PC-3 (cell line): ENCODE measurements at regions not wholly inside any gene's neighbourhood (a gene's known extent, or its start where the extent isn't known, plus 50 kb on each side); places are given as distances from the start of the nearest gene placed in this dataset.
A peak's percentile ranks its signal among the peaks of the same experiment; 100 is the strongest.

Experiments used
- ATAC-seq: fragments of 200-7000 bp; cut with Tn5 transposase; 2 replicates; pipeline ENCODE4 v1.9.1; 2020; ENCODE audit warnings: mild to moderate bottlenecking, moderate library complexity
- BruUV-seq: library from RNA; stranded (reverse); fragments of 400-500 nt; replicated peaks from 2 replicates; lab custom pipeline; 2021; lab: Mats Ljungman, UMichigan
- CTCF ChIA-PET: fragments of 300-600 bp; sonication (Branson Sonifier 250); formaldehyde crosslinking; loops from one replicate; lab custom pipeline; 2022; ENCODE audit warnings: antibody characterized with exemption; lab: Charles Lee
- POLR2A ChIA-PET: fragments of 300-600 bp; sonication (Branson Sonifier 250); formaldehyde crosslinking; loops from one replicate; lab custom pipeline; 2022; ENCODE audit warnings: antibody characterized with exemption; ENCODE audit not compliant: unreplicated experiment; lab: Charles Lee
- DNase-seq: peaks from one replicate; pipeline ENCODE4 v3.0.0-alpha.2; 2015
- H2AFZ ChIP-seq: fragments of 300-600 bp; sonication (generic); 2 replicates; pipeline ENCODE4 v1.6.0; 2016; ENCODE audit warnings: antibody characterized with exemption, low read length
- H3F3A ChIP-seq: fragments of 300-600 bp; sonication (generic); one replicate; pipeline ENCODE4 v1.6.0; 2017; ENCODE audit warnings: antibody characterized with exemption, low read length, control low read depth, mild to moderate bottlenecking; ENCODE audit not compliant: unreplicated experiment
- H3K27ac ChIP-seq: fragments of 300-600 bp; sonication (generic); 2 replicates; pipeline ENCODE4 v1.5.1; 2016; ENCODE audit warnings: mild to moderate bottlenecking, low read length
- H3K27me3 ChIP-seq: fragments of 300-600 bp; sonication (generic); 2 replicates; pipeline ENCODE4 v1.6.1; 2016; ENCODE audit warnings: low read length, mixed read lengths
- H3K36me3 ChIP-seq: fragments of 300-600 bp; sonication (generic); 2 replicates; pipeline ENCODE4 v1.6.1; 2016; ENCODE audit warnings: low read depth, mixed run types, low read length, mixed read lengths
- H3K4me1 ChIP-seq: fragments of 300-600 bp; sonication (generic); 2 replicates; pipeline ENCODE4 v1.5.1; 2016; ENCODE audit warnings: low read length; ENCODE audit not compliant: insufficient read depth
- H3K4me2 ChIP-seq: fragments of 300-600 bp; sonication (generic); 2 replicates; pipeline ENCODE4 v1.6.0; 2016; ENCODE audit warnings: low read length
- H3K4me3 ChIP-seq: fragments of 300-600 bp; sonication (generic); 2 replicates; pipeline ENCODE4 v1.5.1; 2016; ENCODE audit warnings: mild to moderate bottlenecking, low read length, mixed read lengths
- H3K79me2 ChIP-seq: fragments of 300-600 bp; sonication (generic); 2 replicates; pipeline ENCODE4 v1.6.1; 2017; ENCODE audit warnings: low read length, mixed read lengths
- H3K9ac ChIP-seq: fragments of 300-600 bp; sonication (generic); 2 replicates; pipeline ENCODE4 v1.6.0; 2016; ENCODE audit warnings: mild to moderate bottlenecking, low read length
- H3K9me2 ChIP-seq: fragments of 300-600 bp; sonication (generic); replicated peaks from 2 replicates; pipeline ENCODE4 v1.6.1; 2016; ENCODE audit warnings: mixed run types, low read length, mixed read lengths
- H3K9me3 ChIP-seq: fragments of 300-600 bp; sonication (generic); 2 replicates; pipeline ENCODE4 v1.6.1; 2016; ENCODE audit warnings: low read length, mixed read lengths
- H4K20me1 ChIP-seq: fragments of 300-600 bp; sonication (generic); 2 replicates; pipeline ENCODE4 v1.6.1; 2016; ENCODE audit warnings: low read length, mixed read lengths
- CTCF ChIP-seq: fragments of 300-600 bp; sonication (generic); conservative IDR thresholded peaks from 2 replicates; pipeline ENCODE4 v1.5.1; 2017; ENCODE audit warnings: antibody characterized with exemption, low read depth, mild to moderate bottlenecking, low read length
- EZH2 ChIP-seq: fragments of 300-600 bp; sonication (generic); IDR thresholded peaks from one replicate; pipeline ENCODE4 v1.6.1; 2017; ENCODE audit warnings: antibody characterized with exemption, mild to moderate bottlenecking, low read length; ENCODE audit not compliant: unreplicated experiment
- EZH2phosphoT487 ChIP-seq: fragments of 300-600 bp; sonication (generic); IDR thresholded peaks from 2 replicates; pipeline ENCODE4 v1.6.1; 2018; ENCODE audit warnings: mild to moderate bottlenecking, antibody characterized with exemption, low read length, borderline replicate concordance
- intact Hi-C: fragments of 100-400 bp; cut with micrococcal nuclease; formaldehyde crosslinking; loops from 2 replicates; pipeline ENCODE4 v1.9.0; 2023

GRCh38 chr12:85440271-85440670 lies 160.3 kb downstream of the ALX1 start:
- CTCF ChIA-PET = no interaction called here
- DNase-seq (no peak), ATAC-seq (no peak)

GRCh38 chr12:85441025-85441424 lies 161.0 kb downstream of the ALX1 start:
- POLR2A ChIA-PET = no interaction called here
- Histone ChIP-seq H3K9me3 (no peaks in the 10 kb centered on the region), H3F3A (no peaks in the 10 kb centered on the region), H3K27me3 (no peaks in the 10 kb centered on the region), H4K20me1 (no peaks in the 10 kb centered on the region), H2AFZ (no peak overlapping the region), H3K4me3 (no peak overlapping the region), H3K27ac (no peak overlapping the region), H3K9me2 (no peaks in the 10 kb centered on the region), H3K4me1 (no peaks in the 10 kb centered on the region), H3K9ac (no peak overlapping the region), H3K79me2 (no peaks in the 10 kb centered on the region), H3K4me2 (no peak overlapping the region), H3K36me3 (no peaks in the 10 kb centered on the region)
- CTCF ChIA-PET = no interaction called here
- DNase-seq (no peak), ATAC-seq (no peak)
- intact Hi-C loops = loop anchor here (1.0 to 2.0 kb wide), 2 partner anchors 16 to 284 kb away; no protein-coding TSS in a partner anchor
- BruUV-seq = no TSS peak
- TF ChIP-seq EZH2phosphoT487 (no peak), EZH2 (no peak), CTCF (no peak)

More at GRCh38 chr12:85440271-85440670, 160.3 kb downstream of the ALX1 start:
- H3K27ac ChIP-seq = no peak overlapping the region
- intact Hi-C loops = loop anchor here (2.0 kb wide), 1 partner anchor 283 kb away; no protein-coding TSS in a partner anchor
- H3F3A ChIP-seq = no peaks in the 10 kb centered on the region
- H3K4me1 ChIP-seq = no peaks in the 10 kb centered on the region
- H3K9me3 ChIP-seq = no peaks in the 10 kb centered on the region
- no peak overlapping the region for H3K9ac ChIP-seq
- TF ChIP-seq CTCF (no peak), EZH2phosphoT487 (no peak), EZH2 (no peak)
- no peak overlapping the region for H3K4me3 ChIP-seq
- no peaks in the 10 kb centered on the region for H3K79me2 ChIP-seq
- no peaks in the 10 kb centered on the region for H4K20me1 ChIP-seq
- H3K4me2 ChIP-seq = no peak overlapping the region
- no peaks in the 10 kb centered on the region for H3K36me3 ChIP-seq
- H3K9me2 ChIP-seq = no peaks in the 10 kb centered on the region
- BruUV-seq = no TSS peak
- POLR2A ChIA-PET = no interaction called here
- H3K27me3 ChIP-seq = no peaks in the 10 kb centered on the region
- H2AFZ ChIP-seq = no peak overlapping the region

- Histone ChIP-seq H3F3A (no peaks in the 10 kb centered on the region), H3K9me2 (no peaks in the 10 kb centered on the region), H2AFZ (no peak overlapping the region), H3K4me3 (no peak overlapping the region), H3K9me3 (no peaks in the 10 kb centered on the region), H3K27me3 (no peaks in the 10 kb centered on the region), H3K9ac (no peak overlapping the region), H3K36me3 (no peaks in the 10 kb centered on the region), H3K4me2 (no peak overlapping the region), H3K27ac (no peak overlapping the region), H3K4me1 (no peaks in the 10 kb centered on the region), H4K20me1 (no peaks in the 10 kb centered on the region), H3K79me2 (no peaks in the 10 kb centered on the region)
- DNase-seq (peak; percentile 33), ATAC-seq (peak; percentile 78)
- CTCF ChIA-PET = interaction anchor here (0.6 to 0.7 kb wide), 4 partner anchors 17 to 365 kb away, joined by 4 to 6 read pairs (median 6); no protein-coding TSS in a partner anchor
- no TSS peak for BruUV-seq
- POLR2A ChIA-PET = no interaction called here
- TF ChIP-seq CTCF (peak; percentile 71), EZH2phosphoT487 (no peak), EZH2 (no peak)
- intact Hi-C loops = loop anchor here (1.0 to 2.0 kb wide), 2 partner anchors 16 to 285 kb away; no protein-coding TSS in a partner anchor
Measured at GRCh38 chr12:85441741-85442140, 161.7 kb downstream of the ALX1 start.
